Breast epithelium (tissue), 4 donors: ENCODE measurements at regions not wholly inside any gene's neighbourhood (a gene's known extent, or its start where the extent isn't known, plus 50 kb on each side); places are given as distances from the start of the nearest gene placed in this dataset.
A peak's percentile ranks its signal among the peaks of the same experiment; 100 is the strongest.

ENCODE experiments used
- DNase-seq, 2 donors: peaks; one replicate each; pipeline ENCODE4 v3.0.0-alpha.2; 2019; ENCODE audit warnings: low spot score in 2 of 2
- H3K27ac ChIP-seq, 2 donors: fragments of 200-600 bp; sonication (generic) in 1 of 2; one replicate each; pipeline ENCODE4 v1.5.1; 2016 to 2019; ENCODE audit warnings: mild to moderate bottlenecking in 1 of 2
- H3K27me3 ChIP-seq, 2 donors: fragments of 200-600 bp; sonication (generic) in 1 of 2; one replicate each; pipeline versions ENCODE4 v1.5.1 to v1.6.0; 2017 to 2019; ENCODE audit warnings: control low read depth in 1 of 2, mild to moderate bottlenecking in 1 of 2
- H3K36me3 ChIP-seq: fragments of 200-600 bp; one replicate; pipeline ENCODE4 v1.5.1; 2019
- H3K4me1 ChIP-seq, 2 donors: fragments of 200-600 bp; sonication (generic); one replicate each; pipeline ENCODE4 v1.5.1; 2016 to 2019; ENCODE audit warnings: control low read depth in 1 of 2
- H3K4me3 ChIP-seq, 3 donors: fragments of 200-600 bp; sonication (generic); 1 replicate in 2 of 3; 2 replicates in 1 of 3; pipeline ENCODE4 v1.5.1; 2016 to 2019; ENCODE audit warnings: mild to moderate bottlenecking in 3 of 3, moderate library complexity in 2 of 3
- H3K9me3 ChIP-seq, 2 donors: fragments of 200-600 bp; sonication (generic) in 1 of 2; one replicate each; pipeline ENCODE4 v1.5.1; 2016 to 2019; ENCODE audit warnings: control low read depth in 1 of 2
- POLR2A ChIP-seq: fragments of 450-650 bp; IDR thresholded peaks from one replicate; pipeline ENCODE4 v1.6.1; 2016; ENCODE audit warnings: antibody characterized with exemption, mild to moderate bottlenecking, moderate library complexity
- POLR2AphosphoS5 ChIP-seq, 3 donors: sonication (generic); formaldehyde crosslinking; IDR thresholded peaks; one replicate each; pipeline ENCODE4 v1.6.1; 2017; ENCODE audit warnings: antibody characterized with exemption in 3 of 3
- intact Hi-C: fragments of 100-400 bp; cut with DNase I; formaldehyde crosslinking; loops from one replicate; pipeline ENCODE4 v1.15.1; 2023; ENCODE audit warnings: low total_unique reads
- TF ChIP-seq, protein P1 (sequence below), 3 donors: fragments of 450-650 bp; IDR thresholded peaks; one replicate each; pipeline ENCODE4 v1.5.1; 2016 to 2017; ENCODE audit warnings: antibody characterized with exemption in 3 of 3, mild to moderate bottlenecking in 3 of 3, moderate library complexity in 3 of 3

DNA sequence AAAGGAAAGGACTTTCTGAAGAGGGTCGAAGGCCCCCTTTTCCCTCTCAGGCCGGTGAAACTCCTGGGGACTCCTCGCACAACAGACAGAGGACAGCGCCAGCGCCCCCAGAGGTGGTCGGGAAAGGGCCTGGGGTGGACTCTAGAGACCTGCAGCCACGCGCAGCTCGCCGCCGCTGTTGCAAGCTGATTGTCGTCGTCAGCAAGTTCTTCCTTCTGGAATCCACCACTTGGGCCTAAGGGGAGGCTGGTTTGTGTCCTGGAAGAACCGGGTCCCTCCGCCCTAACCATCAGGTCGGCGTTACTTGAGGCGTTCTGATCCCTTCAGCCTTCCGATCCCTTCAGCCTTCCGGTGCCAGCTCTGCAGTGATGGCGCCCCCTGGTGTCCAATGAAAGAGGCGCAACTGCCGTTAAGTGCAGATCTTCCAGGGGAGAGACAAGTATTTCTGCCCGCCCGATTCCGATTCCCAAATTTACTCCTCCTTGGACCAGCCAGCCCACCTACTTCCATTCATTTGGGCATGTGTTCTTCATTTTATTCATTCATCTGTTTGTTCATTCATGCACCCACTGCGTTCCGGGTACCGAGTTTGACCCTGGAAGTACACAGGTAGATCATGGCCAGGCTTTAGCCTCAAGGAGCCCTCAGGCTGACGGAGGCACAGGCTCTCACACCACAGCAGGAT lies 77.2 kb upstream of the SLC6A11 start:
- TF ChIP-seq POLR2A, result no peak
- TF ChIP-seq, protein P1, sequence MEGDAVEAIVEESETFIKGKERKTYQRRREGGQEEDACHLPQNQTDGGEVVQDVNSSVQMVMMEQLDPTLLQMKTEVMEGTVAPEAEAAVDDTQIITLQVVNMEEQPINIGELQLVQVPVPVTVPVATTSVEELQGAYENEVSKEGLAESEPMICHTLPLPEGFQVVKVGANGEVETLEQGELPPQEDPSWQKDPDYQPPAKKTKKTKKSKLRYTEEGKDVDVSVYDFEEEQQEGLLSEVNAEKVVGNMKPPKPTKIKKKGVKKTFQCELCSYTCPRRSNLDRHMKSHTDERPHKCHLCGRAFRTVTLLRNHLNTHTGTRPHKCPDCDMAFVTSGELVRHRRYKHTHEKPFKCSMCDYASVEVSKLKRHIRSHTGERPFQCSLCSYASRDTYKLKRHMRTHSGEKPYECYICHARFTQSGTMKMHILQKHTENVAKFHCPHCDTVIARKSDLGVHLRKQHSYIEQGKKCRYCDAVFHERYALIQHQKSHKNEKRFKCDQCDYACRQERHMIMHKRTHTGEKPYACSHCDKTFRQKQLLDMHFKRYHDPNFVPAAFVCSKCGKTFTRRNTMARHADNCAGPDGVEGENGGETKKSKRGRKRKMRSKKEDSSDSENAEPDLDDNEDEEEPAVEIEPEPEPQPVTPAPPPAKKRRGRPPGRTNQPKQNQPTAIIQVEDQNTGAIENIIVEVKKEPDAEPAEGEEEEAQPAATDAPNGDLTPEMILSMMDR (IDR thresholded peaks at IDR 0.05), result peak; percentile 62 to 80 (median 71)
- TF ChIP-seq POLR2AphosphoS5 (IDR thresholded peaks at IDR 0.05), result no peak
- Histone ChIP-seq H3K4me1 (no peaks in the 10 kb centered on the region), H3K27me3 (peaks cover 0 to 42% of the 10 kb centered on the region in 2 donors), H3K4me3 (peak overlapping the region in 2 of 3 donors; percentile 31 to 44), H3K27ac (no peak overlapping the region), H3K36me3 (no peaks in the 10 kb centered on the region), H3K9me3 (peaks cover 6% of the 10 kb centered on the region in 2 donors)
- intact Hi-C loops, result no loop called here
- DNase-seq, result peak; percentile 64 to 82

DNA sequence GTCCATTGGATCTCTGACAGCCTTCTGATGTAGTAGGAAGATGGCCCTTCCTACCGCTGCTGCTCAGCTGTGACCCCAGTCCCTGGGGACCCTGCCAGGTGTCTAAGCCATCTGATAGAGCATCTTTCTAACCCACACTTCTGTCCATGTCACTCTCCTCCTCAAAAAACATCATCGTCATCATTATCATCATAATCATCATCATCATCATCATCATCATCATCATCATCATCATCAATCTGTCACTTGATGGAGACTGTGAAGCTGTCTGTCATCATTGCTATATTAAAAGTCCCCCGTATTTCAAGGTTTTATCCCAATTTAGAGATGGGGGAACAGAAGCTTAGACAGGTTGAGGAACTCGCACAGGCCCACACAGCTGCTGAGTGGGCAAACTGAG lies 75.1 kb upstream of the SLC6A11 start:
- intact Hi-C loops, result no loop called here
- H3K9me3 ChIP-seq, result no peaks in the 10 kb centered on the region
- H3K4me1 ChIP-seq, result no peaks in the 10 kb centered on the region
- no peak overlapping the region for H3K27ac ChIP-seq
- H3K4me3 ChIP-seq, result no peak overlapping the region
- DNase-seq, result no peak
- no peaks in the 10 kb centered on the region for H3K36me3 ChIP-seq
- TF ChIP-seq POLR2AphosphoS5 (IDR thresholded peaks at IDR 0.05) (no peak), POLR2A (no peak)
- TF ChIP-seq, protein P1 (IDR thresholded peaks at IDR 0.05), result no peak
- H3K27me3 ChIP-seq, result peaks cover 0 to 45% of the 10 kb centered on the region in 2 donors

DNA sequence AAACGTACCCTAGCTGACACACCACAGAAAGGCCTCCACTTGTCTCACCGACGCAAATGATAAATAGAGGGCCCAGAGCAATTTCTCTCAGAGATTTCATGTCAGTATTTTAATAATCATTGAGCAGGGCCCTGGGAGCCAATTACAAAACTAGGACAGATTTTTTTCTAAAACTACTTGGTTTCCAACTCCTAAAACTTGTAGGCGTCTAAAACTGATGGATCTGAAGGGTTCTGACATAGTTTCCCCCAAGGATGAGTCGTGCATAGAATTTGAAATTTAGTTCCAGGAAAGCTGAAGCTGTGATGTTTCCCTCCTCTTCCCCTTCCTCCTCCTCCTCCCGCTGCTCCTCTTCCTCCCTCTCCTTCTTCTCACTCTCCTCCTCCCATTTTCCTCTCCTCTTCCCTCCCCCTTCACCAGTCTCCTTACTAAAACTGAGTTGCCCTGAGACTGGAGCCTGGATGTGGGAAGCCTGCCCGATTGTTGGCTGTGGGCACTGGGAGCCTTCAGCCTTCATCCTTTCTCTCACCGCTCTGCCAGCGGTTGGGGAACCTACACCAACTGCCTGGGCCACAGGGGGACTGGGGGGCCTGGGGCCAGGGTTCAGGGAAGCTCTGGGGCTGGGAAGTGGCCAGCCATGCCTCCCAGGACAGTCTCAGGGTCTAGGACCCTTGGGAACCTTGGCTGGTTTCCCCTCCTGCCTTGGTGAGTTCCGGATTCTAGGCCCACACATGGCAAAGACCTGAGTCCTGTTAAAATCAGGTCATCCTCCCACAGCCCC lies 73.9 kb upstream of the SLC6A11 start:
- no peak for DNase-seq
- intact Hi-C loops, result no loop called here
- TF ChIP-seq, protein P1 (IDR thresholded peaks at IDR 0.05), result no peak
- TF ChIP-seq POLR2AphosphoS5 (IDR thresholded peaks at IDR 0.05) (no peak), POLR2A (no peak)
- Histone ChIP-seq H3K27me3 (peaks cover 0 to 44% of the 10 kb centered on the region in 2 donors), H3K4me3 (no peak overlapping the region), H3K4me1 (no peaks in the 10 kb centered on the region), H3K36me3 (no peaks in the 10 kb centered on the region), H3K9me3 (no peaks in the 10 kb centered on the region), H3K27ac (no peak overlapping the region)

DNA sequence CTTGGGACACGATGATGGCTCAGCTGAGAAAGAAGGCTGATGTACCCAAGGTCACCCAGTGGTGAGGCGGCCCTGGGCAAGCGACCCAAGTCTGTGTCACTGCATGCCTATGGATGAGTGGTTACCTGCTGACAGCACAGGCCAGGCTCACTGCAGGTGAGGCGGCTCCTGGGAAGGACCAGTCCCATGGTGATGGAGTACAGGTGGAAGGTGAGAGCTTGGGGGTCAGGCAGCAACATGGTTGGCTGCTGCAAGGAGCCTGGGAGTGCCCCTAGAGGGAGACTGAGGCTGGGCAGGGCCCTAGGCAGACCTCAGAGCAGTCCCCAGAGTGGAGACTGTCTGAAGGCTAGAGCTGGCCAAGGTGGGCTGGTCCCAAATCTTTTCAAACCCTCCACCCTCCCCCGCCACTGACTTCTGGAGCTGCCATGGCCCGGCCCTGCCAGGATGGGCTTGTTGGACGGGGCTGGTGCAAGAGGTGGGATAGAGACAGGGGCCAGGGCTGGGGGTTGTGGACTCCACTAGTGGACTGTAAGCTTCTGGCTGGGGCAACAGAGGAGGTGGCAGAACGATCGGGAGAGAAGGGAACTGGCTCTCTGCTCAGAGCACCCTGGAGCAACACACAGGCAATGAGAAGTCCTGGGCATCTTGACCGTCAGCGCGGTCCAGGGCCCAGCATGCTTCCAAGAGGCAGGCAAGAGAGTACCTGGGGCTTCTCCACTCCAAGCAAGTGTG lies 72.5 kb upstream of the SLC6A11 start:
- Histone ChIP-seq H3K27me3 (peaks cover 0 to 31% of the 10 kb centered on the region in 2 donors), H3K4me1 (no peaks in the 10 kb centered on the region), H3K9me3 (no peaks in the 10 kb centered on the region), H3K4me3 (no peak overlapping the region), H3K36me3 (no peaks in the 10 kb centered on the region), H3K27ac (no peak overlapping the region)
- intact Hi-C loops, result no loop called here
- TF ChIP-seq POLR2A, result no peak
- TF ChIP-seq, protein P1 (IDR thresholded peaks at IDR 0.05), result no peak
- no peak for TF ChIP-seq POLR2AphosphoS5 (IDR thresholded peaks at IDR 0.05)
- no peak for DNase-seq

DNA sequence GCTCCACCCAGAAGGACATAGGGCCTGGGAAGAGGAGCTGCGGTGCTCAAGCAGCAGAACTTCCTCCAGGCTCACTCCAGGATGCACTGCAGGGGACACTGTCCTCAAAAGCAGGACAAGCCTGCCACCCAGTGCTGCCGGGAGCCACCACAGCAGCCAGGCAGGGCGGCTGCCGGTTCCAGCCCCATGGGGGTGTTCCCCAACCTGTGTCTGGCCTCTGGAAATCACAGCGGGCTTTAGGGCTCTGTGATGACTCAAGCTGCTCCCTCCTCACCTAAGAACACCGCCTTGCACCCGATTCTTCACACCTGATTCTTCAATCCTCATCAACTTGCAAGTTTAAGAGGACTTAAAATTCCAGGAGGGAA lies 71.9 kb upstream of the SLC6A11 start:
- H3K27me3 ChIP-seq, result peaks cover 0 to 30% of the 10 kb centered on the region in 2 donors
- H3K4me1 ChIP-seq, result no peaks in the 10 kb centered on the region
- TF ChIP-seq, protein P1 (IDR thresholded peaks at IDR 0.05), result no peak
- TF ChIP-seq POLR2AphosphoS5 (IDR thresholded peaks at IDR 0.05), result no peak
- no peak for TF ChIP-seq POLR2A
- intact Hi-C loops, result no loop called here
- H3K4me3 ChIP-seq, result no peak overlapping the region
- no peaks in the 10 kb centered on the region for H3K9me3 ChIP-seq
- no peak overlapping the region for H3K27ac ChIP-seq
- no peaks in the 10 kb centered on the region for H3K36me3 ChIP-seq
- DNase-seq, result no peak
